Motor neuron (in vitro differentiated cells): ENCODE measurements at regions not wholly inside any gene's neighbourhood (a gene's known extent, or its start where the extent isn't known, plus 50 kb on each side); places are given as distances from the start of the nearest gene placed in this dataset.

ENCODE experiments used
- ATAC-seq, 8 experiments: fragments of 200-7000 bp; cut with Tn5 transposase; replicated peaks in 6 of 8; 2 replicates each; pipeline ENCODE4 v1.8.0; 2021; ENCODE audit warnings: mild to moderate bottlenecking in 8 of 8, moderate library complexity in 8 of 8
- H3K27ac ChIP-seq, 2 donors: fragments of 250-450 bp; sonication (Bioruptor Pico); 2 replicates each; pipeline ENCODE4 v1.9.0; 2021; ENCODE audit warnings: antibody characterized with exemption in 2 of 2, mild to moderate bottlenecking in 2 of 2, moderate library complexity in 1 of 2
- H3K4me1 ChIP-seq, 2 donors: fragments of 250-450 bp; sonication (Bioruptor Pico); replicated peaks in 1 of 2; 2 replicates each; pipeline ENCODE4 v1.6.1; 2021; ENCODE audit warnings: antibody characterized with exemption in 2 of 2, mild to moderate bottlenecking in 2 of 2, moderate library complexity in 1 of 2
- H3K4me3 ChIP-seq, 5 donors: fragments of 250-450 bp; sonication (Bioruptor Pico); 2 replicates each; pipeline ENCODE4 v1.9.0; 2021; ENCODE audit warnings: antibody characterized with exemption in 5 of 5, mild to moderate bottlenecking in 5 of 5, moderate library complexity in 4 of 5
- WGBS, 10 experiments: fragments of 450-650 bp; shearing (Covaris generic); methylation state at CpG; one replicate each; pipeline ENCODE4 v1.0.0; 2022; 5-methylcytosine and 5-hydroxymethylcytosine counted together
- in situ Hi-C, 9 experiments: fragments of 400-800 bp; cut with MboI; loops; one replicate each; pipeline ENCODE4 v1.15.0; 2021; ENCODE audit warnings: low sequenced_read_pairs in 9 of 9, low pct_unique_long_range_greater_than_20kb in 2 of 9; ENCODE audit not compliant: unreplicated experiment in 9 of 9

DNA sequence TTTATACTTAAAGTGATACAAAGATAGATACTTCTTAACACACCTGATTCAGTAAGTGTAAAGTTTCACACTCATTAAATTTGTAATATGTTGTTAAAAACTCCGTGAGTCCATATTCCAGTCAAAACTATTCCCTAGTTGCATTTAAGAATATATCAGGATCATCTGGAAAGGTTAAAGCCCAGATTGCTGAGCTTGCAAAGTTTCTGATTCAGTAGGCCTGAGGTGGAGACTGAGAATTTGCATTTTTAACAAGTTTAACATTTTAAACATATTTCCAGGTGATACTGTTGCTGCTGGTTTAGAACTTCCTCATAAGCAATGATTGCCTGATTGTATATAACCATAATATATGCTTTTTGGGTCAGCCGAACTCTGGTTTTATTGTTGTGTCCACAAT is 1998.6 kb upstream of the PCDH20 start:
- WGBS, 10 experiments = 0 to 100% (median 92%) methylated on average over 1 to 2 of the region's 2 CpGs; no CpG with 5 or more reads in 1 of the 10 experiments
- H3K27ac ChIP-seq = no peak overlapping the region
- no peak overlapping the region for H3K4me3 ChIP-seq
- in situ Hi-C loops = no loop called here
- no peak for ATAC-seq
- no peaks in the 10 kb centered on the region for H3K4me1 ChIP-seq

- in situ Hi-C loops = no loop called here
- Histone ChIP-seq H3K27ac (no peak overlapping the region), H3K4me1 (no peaks in the 10 kb centered on the region), H3K4me3 (no peak overlapping the region)
- ATAC-seq = no peak
- WGBS, 10 experiments = 0 to 95% (median 61%) methylated on average over 3 to 7 of the region's 7 CpGs
These were observed 1994.2 kb upstream of the PCDH20 start for GRCh38 chr13:63409791-63410351.

DNA sequence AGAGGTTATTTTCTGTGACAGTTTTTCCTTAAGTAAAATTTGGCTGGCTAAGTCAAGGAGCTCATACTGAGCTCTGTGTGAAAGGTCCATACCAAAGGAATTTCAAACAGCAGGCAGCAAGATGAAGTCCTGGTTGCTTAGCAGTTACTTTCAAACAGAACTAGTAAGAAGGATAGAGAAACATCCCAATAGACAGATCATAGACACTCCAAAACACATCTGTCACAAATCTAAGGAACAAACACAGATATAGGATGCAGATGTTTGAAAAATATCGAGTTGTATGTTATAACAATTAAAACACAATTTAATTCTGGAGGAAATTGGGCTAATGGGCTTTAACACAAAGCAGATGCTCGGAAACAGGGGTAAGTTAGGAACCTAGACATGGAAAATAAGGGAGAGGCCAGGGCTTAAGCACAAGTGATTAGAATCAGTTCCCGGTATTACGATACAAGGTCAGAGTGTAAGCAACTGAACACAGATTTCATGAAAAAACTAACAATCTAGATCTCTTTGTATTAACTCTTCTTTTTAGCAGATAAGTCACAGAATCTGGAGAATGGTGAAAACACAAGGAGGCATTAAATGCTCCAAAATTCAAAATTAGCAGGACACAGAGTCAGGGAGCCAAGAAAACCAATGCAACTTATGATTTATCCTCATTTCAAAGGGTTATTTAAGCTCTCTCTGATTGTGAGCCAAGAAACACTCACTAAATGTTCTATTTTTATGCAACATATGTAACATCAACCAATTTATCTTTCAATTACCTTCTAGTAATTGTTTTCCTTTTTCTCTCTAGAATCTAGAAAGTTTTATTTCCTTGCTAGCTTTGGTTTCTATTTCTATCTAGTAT is 1992.9 kb upstream of the PCDH20 start:
- WGBS, 10 experiments = 0 to 89% (median 50%) methylated on average over 1 to 4 of the region's 4 CpGs; no CpG with 5 or more reads in 1 of the 10 experiments
- no peak overlapping the region for H3K27ac ChIP-seq
- H3K4me1 ChIP-seq = no peaks in the 10 kb centered on the region
- ATAC-seq = peak in 2 of 8 experiments; percentile 45 to 69
- H3K4me3 ChIP-seq = no peak overlapping the region
- in situ Hi-C loops = no loop called here

GRCh38 chr13:63403733-63404132 is 1988.1 kb upstream of the PCDH20 start:
- in situ Hi-C loops = no loop called here
- Histone ChIP-seq H3K4me1 (no peaks in the 10 kb centered on the region), H3K4me3 (no peak overlapping the region), H3K27ac (no peak overlapping the region)
- peak in 1 of 8 experiments; percentile 51 for ATAC-seq

DNA sequence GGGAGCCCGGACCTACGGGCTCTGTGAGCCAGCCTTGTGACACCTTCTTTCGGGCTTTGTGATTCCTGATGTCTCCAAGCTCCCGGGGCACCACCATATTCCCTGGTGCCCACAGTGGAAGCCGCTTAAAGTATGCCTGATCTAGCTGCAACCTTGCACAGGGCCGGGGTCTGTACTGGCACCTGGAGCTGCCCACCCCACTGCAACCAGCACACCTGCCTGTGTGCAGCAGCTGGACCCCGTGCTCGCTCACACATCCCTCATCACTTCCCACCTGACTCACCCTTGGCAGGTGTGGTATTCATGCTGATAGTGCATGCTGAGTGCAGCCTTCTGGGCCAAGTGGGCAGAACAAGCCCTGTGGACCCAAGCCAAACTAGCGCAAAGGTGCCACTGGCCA is 1981.1 kb upstream of the PCDH20 start:
- Histone ChIP-seq H3K4me3 (no peak overlapping the region), H3K4me1 (no peaks in the 10 kb centered on the region), H3K27ac (no peak overlapping the region)
- WGBS, 10 experiments = 20 to 100% (median 91%) methylated on average over 1 to 6 of the region's 9 CpGs; no CpG with 5 or more reads in 2 of the 10 experiments
- no peak for ATAC-seq
- in situ Hi-C loops = no loop called here

GRCh38 chr13:63393112-63393511 is 1977.5 kb upstream of the PCDH20 start:
- 0 to 94% (median 76%) methylated on average over 1 to 3 of the region's 3 CpGs; no CpG with 5 or more reads in 2 of the 10 experiments for WGBS, 10 experiments

GRCh38 chr13:63389756-63390155 is 1974.1 kb upstream of the PCDH20 start:
- WGBS, 10 experiments = 80 to 100% methylated on average over 1 of the region's 1 CpG; no CpG with 5 or more reads in 8 of the 10 experiments
- in situ Hi-C loops = no loop called here
- no peaks in the 10 kb centered on the region for H3K4me1 ChIP-seq
- no peak overlapping the region for H3K4me3 ChIP-seq
- ATAC-seq = no peak
- no peak overlapping the region for H3K27ac ChIP-seq

More at GRCh38 chr13:63393112-63393511, 1977.5 kb upstream of the PCDH20 start:
- Histone ChIP-seq H3K4me1 (no peaks in the 10 kb centered on the region), H3K27ac (no peak overlapping the region), H3K4me3 (no peak overlapping the region)
- no peak for ATAC-seq
- in situ Hi-C loops = no loop called here

GRCh38 chr13:63381078-63381859 is 1965.6 kb upstream of the PCDH20 start:
- in situ Hi-C loops = no loop called here
- Histone ChIP-seq H3K27ac (no peak overlapping the region), H3K4me1 (no peaks in the 10 kb centered on the region), H3K4me3 (no peak overlapping the region)
- 31 to 100% (median 91%) methylated on average over 2 of the region's 2 CpGs; no CpG with 5 or more reads in 2 of the 10 experiments for WGBS, 10 experiments
- no peak for ATAC-seq

DNA sequence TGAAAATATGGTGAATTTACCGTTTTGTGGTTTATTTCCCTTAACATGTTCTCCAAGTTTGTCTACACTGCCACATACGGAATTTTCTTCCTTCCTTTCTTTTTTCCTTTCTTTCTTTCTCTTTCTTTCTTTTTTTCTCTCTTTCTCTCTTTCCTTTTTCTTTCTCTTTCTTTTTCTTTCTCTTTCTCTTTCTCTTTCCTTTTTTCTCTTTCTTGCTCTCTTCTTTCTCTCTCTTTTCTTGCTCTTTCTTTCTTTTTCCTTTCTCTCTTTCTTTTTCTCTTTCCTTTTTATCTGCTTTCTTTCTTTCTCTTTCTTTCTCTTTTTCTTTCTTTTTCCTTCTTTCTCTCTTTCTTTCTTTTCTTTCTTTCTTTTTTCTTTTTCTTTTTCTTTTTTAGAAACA is 1962.3 kb upstream of the PCDH20 start:
- WGBS, 10 experiments = 0 to 91% (median 67%) methylated on average over 1 to 2 of the region's 2 CpGs
- in situ Hi-C loops = no loop called here
- H3K27ac ChIP-seq = no peak overlapping the region
- no peak overlapping the region for H3K4me3 ChIP-seq
- H3K4me1 ChIP-seq = no peaks in the 10 kb centered on the region
- no peak for ATAC-seq

- H3K4me3 ChIP-seq = no peak overlapping the region
- H3K4me1 ChIP-seq = no peaks in the 10 kb centered on the region
- 0 to 90% (median 63%) methylated on average over 1 of the region's 1 CpG for WGBS, 10 experiments
- H3K27ac ChIP-seq = no peak overlapping the region
- ATAC-seq = no peak
- in situ Hi-C loops = no loop called here
These were observed 1954.5 kb upstream of the PCDH20 start for GRCh38 chr13:63370101-63370500.

DNA sequence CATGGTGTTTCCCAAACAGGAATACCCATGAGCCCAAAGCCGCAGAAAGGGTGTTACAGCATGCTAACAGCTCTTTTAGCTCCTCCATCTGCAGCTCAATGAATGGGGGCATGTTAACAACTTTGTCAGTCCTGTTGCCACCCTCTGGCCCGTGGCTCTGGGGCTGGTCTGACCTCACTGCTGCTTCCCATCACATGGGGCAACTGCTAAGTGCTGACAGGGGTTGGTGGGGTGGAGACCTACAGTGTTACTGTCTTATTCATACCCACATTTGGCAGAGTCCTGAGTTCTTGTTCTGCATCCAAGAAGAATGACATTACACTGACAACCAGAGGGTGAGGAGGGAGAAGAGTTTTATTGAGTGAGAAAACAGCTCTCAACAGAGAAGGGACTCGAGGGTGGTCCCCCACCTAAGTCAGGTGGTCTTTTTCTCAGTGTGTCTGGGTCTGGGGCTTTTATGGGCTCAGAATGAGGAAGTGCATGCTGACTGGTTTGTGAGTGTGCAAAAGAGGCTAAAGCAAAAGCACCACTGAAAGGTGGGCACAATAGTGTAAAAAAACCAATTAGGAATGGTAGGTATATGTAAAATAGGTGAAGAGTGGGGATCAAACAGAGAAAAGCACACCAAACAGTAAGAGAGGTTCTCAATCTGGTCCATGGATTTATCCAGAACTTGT is 1952.0 kb upstream of the PCDH20 start:
- 0 to 100% (median 57%) methylated on average over 1 to 2 of the region's 3 CpGs; no CpG with 5 or more reads in 3 of the 10 experiments for WGBS, 10 experiments
- Histone ChIP-seq H3K4me1 (no peaks in the 10 kb centered on the region), H3K27ac (no peak overlapping the region), H3K4me3 (no peak overlapping the region)
- peak in 2 of 8 experiments; percentile 68 to 78 for ATAC-seq
- in situ Hi-C loops = no loop called here

GRCh38 chr13:63364159-63364558 is 1948.5 kb upstream of the PCDH20 start:
- Histone ChIP-seq H3K4me1 (no peaks in the 10 kb centered on the region), H3K4me3 (no peak overlapping the region), H3K27ac (no peak overlapping the region)
- no peak for ATAC-seq
- in situ Hi-C loops = no loop called here

DNA sequence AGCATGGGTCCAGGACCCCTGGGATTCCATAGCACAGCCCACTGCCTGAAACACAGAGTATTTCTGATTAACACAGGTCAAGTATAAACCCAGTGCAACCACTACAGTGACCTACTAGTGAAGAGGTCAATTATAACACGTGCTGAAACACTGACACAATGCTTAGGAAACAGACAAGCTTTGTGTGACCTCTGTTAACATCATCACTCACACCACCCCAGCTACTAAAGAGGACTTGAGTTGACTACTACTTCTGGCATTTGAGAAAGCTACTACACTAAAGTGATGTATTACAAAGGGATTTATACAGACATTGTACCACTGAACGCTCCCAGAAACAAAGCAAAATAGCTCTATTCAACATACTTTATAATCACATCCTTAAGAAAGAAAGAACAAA is 1935.9 kb upstream of the PCDH20 start:
- ATAC-seq = no peak
- in situ Hi-C loops = no loop called here
- H3K4me1 ChIP-seq = no peaks in the 10 kb centered on the region

More for the DNA sequence above, 1935.9 kb upstream of the PCDH20 start:
- 56 to 100% (median 61%) methylated on average over 1 to 2 of the region's 2 CpGs; no CpG with 5 or more reads in 2 of the 10 experiments for WGBS, 10 experiments
- H3K4me3 ChIP-seq = no peak overlapping the region
- H3K27ac ChIP-seq = no peak overlapping the region
